Fibroblast of lung (primary cell): ENCODE measurements at regions not wholly inside any gene's neighbourhood (a gene's known extent, or its start where the extent isn't known, plus 50 kb on each side); places are given as distances from the start of the nearest gene placed in this dataset.

Experiments used
- EZH2 ChIP-seq: IDR thresholded peaks from 2 replicates; pipeline ENCODE4 v1.5.1; 2012; ENCODE audit warnings: low read length, control low read depth, mild to moderate bottlenecking; ENCODE audit errors: missing control alignments
- TF ChIP-seq, protein P1 (sequence below), 2 donors: IDR thresholded peaks in 1 of 2; conservative IDR thresholded peaks in 1 of 2; 1 replicate in 1 of 2; 2 replicates in 1 of 2; pipeline ENCODE4 v1.5.1; 2011 to 2012; ENCODE audit warnings: low read length in 2 of 2, control low read depth in 1 of 2, inconsistent platforms in 1 of 2, low read depth in 1 of 2, mild to moderate bottlenecking in 1 of 2

DNA sequence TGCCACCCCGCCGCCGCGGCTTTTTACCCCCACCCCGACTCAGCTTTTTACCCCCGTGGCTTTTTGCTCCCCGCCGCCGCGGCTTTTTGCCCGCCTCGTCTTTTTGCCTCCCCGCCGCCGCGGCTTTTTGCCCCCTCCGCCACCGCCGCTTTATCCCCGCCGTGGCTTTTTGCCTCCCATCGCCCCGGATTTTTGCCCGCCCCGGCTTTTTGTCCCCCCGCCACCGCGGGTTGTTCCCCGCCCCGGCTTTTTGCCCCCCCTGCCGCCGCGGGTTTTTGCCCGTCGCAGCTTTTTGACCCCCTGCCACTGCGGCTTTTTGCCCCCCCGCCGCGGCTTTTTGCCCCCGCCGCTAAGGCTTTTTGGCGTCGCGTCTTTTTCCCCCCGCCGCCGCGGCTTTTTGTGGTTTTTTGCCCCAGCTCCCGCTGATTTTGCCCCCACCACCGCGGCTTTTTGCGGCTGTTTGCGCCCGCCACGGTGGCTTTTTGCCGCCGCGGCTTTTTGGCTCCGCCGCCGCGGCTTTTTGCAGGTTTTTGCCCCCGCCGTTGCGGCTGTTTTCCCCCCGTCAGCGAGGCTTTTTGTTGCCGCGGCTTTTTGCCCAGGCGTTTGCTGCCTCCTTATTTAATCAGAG, 597.2 kb downstream of the GOLGA6L6 start:
- TF ChIP-seq, protein P1, sequence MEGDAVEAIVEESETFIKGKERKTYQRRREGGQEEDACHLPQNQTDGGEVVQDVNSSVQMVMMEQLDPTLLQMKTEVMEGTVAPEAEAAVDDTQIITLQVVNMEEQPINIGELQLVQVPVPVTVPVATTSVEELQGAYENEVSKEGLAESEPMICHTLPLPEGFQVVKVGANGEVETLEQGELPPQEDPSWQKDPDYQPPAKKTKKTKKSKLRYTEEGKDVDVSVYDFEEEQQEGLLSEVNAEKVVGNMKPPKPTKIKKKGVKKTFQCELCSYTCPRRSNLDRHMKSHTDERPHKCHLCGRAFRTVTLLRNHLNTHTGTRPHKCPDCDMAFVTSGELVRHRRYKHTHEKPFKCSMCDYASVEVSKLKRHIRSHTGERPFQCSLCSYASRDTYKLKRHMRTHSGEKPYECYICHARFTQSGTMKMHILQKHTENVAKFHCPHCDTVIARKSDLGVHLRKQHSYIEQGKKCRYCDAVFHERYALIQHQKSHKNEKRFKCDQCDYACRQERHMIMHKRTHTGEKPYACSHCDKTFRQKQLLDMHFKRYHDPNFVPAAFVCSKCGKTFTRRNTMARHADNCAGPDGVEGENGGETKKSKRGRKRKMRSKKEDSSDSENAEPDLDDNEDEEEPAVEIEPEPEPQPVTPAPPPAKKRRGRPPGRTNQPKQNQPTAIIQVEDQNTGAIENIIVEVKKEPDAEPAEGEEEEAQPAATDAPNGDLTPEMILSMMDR (conservative IDR thresholded peaks at IDR 0.05 in 1 of 2, IDR thresholded peaks at IDR 0.05 in 1 of 2; ENCODE audit: low read depth in 1 of 2, low read length in 2 of 2): no peak
- TF ChIP-seq EZH2: no peak
